Fibroblast of gingiva (primary cell): ENCODE measurements at regions not wholly inside any gene's neighbourhood (a gene's known extent, or its start where the extent isn't known, plus 50 kb on each side); places are given as distances from the start of the nearest gene placed in this dataset.

Experiments
- DNase-seq: peaks from one replicate; pipeline ENCODE4 v3.0.0-alpha.2; 2011; ENCODE audit warnings: low read depth

GRCh38 chr10:111452153-111452552 lies 375.3 kb downstream of the ADRA2A start:
- no peak for DNase-seq

- DNase-seq, result no peak
Measured at GRCh38 chr10:111455776-111456426, 379.1 kb downstream of the ADRA2A start.

GRCh38 chr10:111458256-111458655 lies 381.4 kb downstream of the ADRA2A start:
- no peak for DNase-seq

- DNase-seq, result no peak
Measured at GRCh38 chr10:111459967-111460366, 383.1 kb downstream of the ADRA2A start.

GRCh38 chr10:111472445-111472844 lies 395.6 kb downstream of the ADRA2A start:
- DNase-seq, result no peak

GRCh38 chr10:111473361-111473760 lies 396.5 kb downstream of the ADRA2A start:
- DNase-seq, result no peak

- DNase-seq, result no peak
Measured at GRCh38 chr10:111474786-111475185, 398.0 kb downstream of the ADRA2A start.

GRCh38 chr10:111475720-111476119 lies 398.9 kb downstream of the ADRA2A start:
- DNase-seq, result no peak

- DNase-seq, result no peak
Measured at GRCh38 chr10:111478651-111479050, 401.8 kb downstream of the ADRA2A start.

GRCh38 chr10:111479966-111480365 lies 403.1 kb downstream of the ADRA2A start:
- DNase-seq, result no peak

- DNase-seq, result no peak
Measured at GRCh38 chr10:111481261-111481826, 404.5 kb downstream of the ADRA2A start.

GRCh38 chr10:111481866-111482265 lies 405.0 kb downstream of the ADRA2A start:
- no peak for DNase-seq

- DNase-seq, result no peak
Measured at GRCh38 chr10:111482621-111483216, 405.9 kb downstream of the ADRA2A start.

GRCh38 chr10:111485767-111486166 lies 408.9 kb downstream of the ADRA2A start:
- DNase-seq, result no peak

- no peak for DNase-seq
Measured at GRCh38 chr10:111486346-111486745, 409.5 kb downstream of the ADRA2A start.

GRCh38 chr10:111488668-111489067 lies 411.8 kb downstream of the ADRA2A start:
- DNase-seq, result no peak

- no peak for DNase-seq
Measured at GRCh38 chr10:111491154-111491553, 414.3 kb downstream of the ADRA2A start.

GRCh38 chr10:111493024-111493625 lies 416.3 kb downstream of the ADRA2A start:
- no peak for DNase-seq

- DNase-seq, result no peak
Measured at GRCh38 chr10:111498560-111498959, 421.7 kb downstream of the ADRA2A start.

GRCh38 chr10:111504376-111504775 lies 427.5 kb downstream of the ADRA2A start:
- DNase-seq, result no peak

GRCh38 chr10:111506266-111507034 lies 429.6 kb downstream of the ADRA2A start:
- no peak for DNase-seq

- no peak for DNase-seq
Measured at GRCh38 chr10:111511751-111512150, 434.9 kb downstream of the ADRA2A start.

GRCh38 chr10:111515264-111515663 lies 438.4 kb downstream of the ADRA2A start:
- no peak for DNase-seq
